HEK293 (cell line): ENCODE measurements at regions not wholly inside any gene's neighbourhood (a gene's known extent, or its start where the extent isn't known, plus 50 kb on each side); places are given as distances from the start of the nearest gene placed in this dataset.

Experiments
- CTCF ChIA-PET: fragments of 350-600 bp; formaldehyde crosslinking; extraction: SDS; loops from one replicate; lab custom pipeline; 2021; ENCODE audit warnings: antibody characterized with exemption; lab: Yijun Ruan, JAX
- POLR2A ChIA-PET: fragments of 300-600 bp; formaldehyde crosslinking; extraction: SDS; loops from one replicate; lab custom pipeline; 2020; ENCODE audit warnings: antibody characterized with exemption, inconsistent platforms; lab: Yijun Ruan, JAX
- H3K27ac ChIP-seq: fragments of 200-500 bp; sonication (Bioruptor generic); 2 replicates; pipeline ENCODE4 v1.5.1; 2014; ENCODE audit warnings: low read depth, low read length, control low read depth, inconsistent platforms; ENCODE audit errors: extremely low read depth
- H3K36me3 ChIP-seq, 2 experiments: fragments of 200-500 bp in 1 of 2; sonication (Bioruptor generic) in 1 of 2; 1 replicate in 1 of 2; 2 replicates in 1 of 2; pipeline ENCODE4 v1.5.1; 2014 to 2017; ENCODE audit warnings: inconsistent platforms in 2 of 2, low read length in 2 of 2; ENCODE audit not compliant: control insufficient read depth in 2 of 2, insufficient read depth in 1 of 2
- H3K4me1 ChIP-seq: fragments of 200-500 bp; sonication (Bioruptor generic); 2 replicates; pipeline ENCODE4 v1.5.1; 2014; ENCODE audit warnings: mild to moderate bottlenecking, low read length, inconsistent platforms; ENCODE audit not compliant: control insufficient read depth, insufficient read depth
- H3K4me3 ChIP-seq: 2 replicates; pipeline ENCODE4 v1.5.1; 2011; ENCODE audit warnings: low read depth, mild to moderate bottlenecking, control low read depth, low read length, moderate library complexity
- H3K9me3 ChIP-seq: fragments of 200-500 bp; sonication (Bioruptor generic); 2 replicates; pipeline ENCODE4 v1.5.1; 2014; ENCODE audit warnings: low read depth, low read length, inconsistent platforms; ENCODE audit not compliant: control insufficient read depth, insufficient read depth
- BCL11A ChIP-seq: fragments of 450-650 bp; formaldehyde crosslinking; IDR thresholded peaks from 2 replicates; pipeline ENCODE4 v1.5.1; 2016; ENCODE audit warnings: low read depth, missing biosample characterization, missing genetic modification characterization
- BCL11B ChIP-seq: fragments of 450-650 bp; formaldehyde crosslinking; IDR thresholded peaks from 2 replicates; pipeline ENCODE4 v1.5.1; 2016; ENCODE audit warnings: low read depth, missing biosample characterization, missing genetic modification characterization
- REST ChIP-seq: fragments of 450-650 bp; formaldehyde crosslinking; IDR thresholded peaks from 2 replicates; pipeline ENCODE4 v1.5.1; 2016; ENCODE audit warnings: missing biosample characterization, missing genetic modification characterization
- SALL2 ChIP-seq: fragments of 450-650 bp; formaldehyde crosslinking; IDR thresholded peaks from 2 replicates; pipeline ENCODE4 v1.5.0; 2017; ENCODE audit warnings: missing biosample characterization, mild to moderate bottlenecking, missing genetic modification characterization, borderline replicate concordance
- ZBTB44 ChIP-seq: fragments of 450-650 bp; IDR thresholded peaks from 2 replicates; pipeline ENCODE4 v1.5.1; 2018; ENCODE audit warnings: missing biosample characterization, mild to moderate bottlenecking, missing genetic modification characterization
- ZNF138 ChIP-seq: fragments of 450-650 bp; formaldehyde crosslinking; IDR thresholded peaks from 2 replicates; pipeline ENCODE4 v1.5.1; 2016; ENCODE audit warnings: missing biosample characterization, missing genetic modification characterization, borderline replicate concordance
- ZNF23 ChIP-seq: fragments of 450-650 bp; formaldehyde crosslinking; IDR thresholded peaks from 2 replicates; pipeline ENCODE4 v1.5.1; 2016; ENCODE audit warnings: missing biosample characterization, missing genetic modification characterization, borderline replicate concordance
- ZNF280C ChIP-seq: fragments of 450-650 bp; formaldehyde crosslinking; IDR thresholded peaks from 2 replicates; pipeline ENCODE4 v1.5.1; 2016; ENCODE audit warnings: missing biosample characterization, missing genetic modification characterization
- ZNF530 ChIP-seq: fragments of 450-650 bp; formaldehyde crosslinking; IDR thresholded peaks from 2 replicates; pipeline ENCODE4 v1.5.1; 2016; ENCODE audit warnings: low read depth, missing biosample characterization, missing genetic modification characterization
- ZNF544 ChIP-seq: fragments of 450-650 bp; formaldehyde crosslinking; IDR thresholded peaks from 2 replicates; pipeline ENCODE4 v1.5.0; 2017; ENCODE audit warnings: missing biosample characterization, missing genetic modification characterization
- ZNF558 ChIP-seq: fragments of 450-650 bp; formaldehyde crosslinking; IDR thresholded peaks from 2 replicates; pipeline ENCODE4 v1.5.1; 2016; ENCODE audit warnings: missing biosample characterization, missing genetic modification characterization
- ZNF701 ChIP-seq: fragments of 450-650 bp; formaldehyde crosslinking; IDR thresholded peaks from 2 replicates; pipeline ENCODE4 v1.5.1; 2016; ENCODE audit warnings: missing biosample characterization, missing genetic modification characterization
- ZNF785 ChIP-seq: fragments of 450-650 bp; formaldehyde crosslinking; IDR thresholded peaks from 2 replicates; pipeline ENCODE4 v1.5.1; 2016; ENCODE audit warnings: missing biosample characterization, missing genetic modification characterization
- TF ChIP-seq, protein P1 (sequence below): fragments of 450-650 bp; formaldehyde crosslinking; IDR thresholded peaks from 2 replicates; pipeline ENCODE4 v1.5.1; 2017; ENCODE audit warnings: missing biosample characterization, mild to moderate bottlenecking, missing genetic modification characterization, moderate library complexity
- TF ChIP-seq, protein P2 (sequence below): fragments of 450-650 bp; formaldehyde crosslinking; IDR thresholded peaks from 2 replicates; pipeline ENCODE4 v1.5.1; 2016; ENCODE audit warnings: missing biosample characterization, missing genetic modification characterization
- TF ChIP-seq, protein P3 (sequence below): fragments of 450-650 bp; formaldehyde crosslinking; IDR thresholded peaks from 2 replicates; pipeline ENCODE4 v1.5.1; 2016; ENCODE audit warnings: missing biosample characterization, missing genetic modification characterization
- TF ChIP-seq, protein P4 (sequence below): fragments of 450-650 bp; formaldehyde crosslinking; IDR thresholded peaks from 2 replicates; pipeline ENCODE4 v1.5.1; 2017; ENCODE audit warnings: missing biosample characterization, missing genetic modification characterization

- TF ChIP-seq REST: no peak
- TF ChIP-seq ZBTB44 (tag by site-specific recombination): no peak
- no peak for TF ChIP-seq SALL2
- no peak for TF ChIP-seq BCL11A (tag by site-specific recombination)
- TF ChIP-seq ZNF785 (tag by site-specific recombination): no peak
- TF ChIP-seq BCL11B (tag by site-specific recombination): no peak
- TF ChIP-seq ZNF138 (tag by site-specific recombination): no peak
- no peak for TF ChIP-seq ZNF544 (tag by site-specific recombination)
- no peak for TF ChIP-seq ZNF558
- TF ChIP-seq, protein P1, sequence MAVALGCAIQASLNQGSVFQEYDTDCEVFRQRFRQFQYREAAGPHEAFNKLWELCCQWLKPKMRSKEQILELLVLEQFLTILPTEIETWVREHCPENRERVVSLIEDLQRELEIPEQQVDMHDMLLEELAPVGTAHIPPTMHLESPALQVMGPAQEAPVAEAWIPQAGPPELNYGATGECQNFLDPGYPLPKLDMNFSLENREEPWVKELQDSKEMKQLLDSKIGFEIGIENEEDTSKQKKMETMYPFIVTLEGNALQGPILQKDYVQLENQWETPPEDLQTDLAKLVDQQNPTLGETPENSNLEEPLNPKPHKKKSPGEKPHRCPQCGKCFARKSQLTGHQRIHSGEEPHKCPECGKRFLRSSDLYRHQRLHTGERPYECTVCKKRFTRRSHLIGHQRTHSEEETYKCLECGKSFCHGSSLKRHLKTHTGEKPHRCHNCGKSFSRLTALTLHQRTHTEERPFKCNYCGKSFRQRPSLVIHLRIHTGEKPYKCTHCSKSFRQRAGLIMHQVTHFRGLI: no peak
- TF ChIP-seq ZNF23 (tag by site-specific recombination): no peak
- H3K36me3 ChIP-seq: no peaks in the 10 kb centered on the region
- no peaks in the 10 kb centered on the region for H3K9me3 ChIP-seq
- POLR2A ChIA-PET: no interaction called here
- H3K4me1 ChIP-seq: no peaks in the 10 kb centered on the region
- no peak overlapping the region for H3K27ac ChIP-seq
- CTCF ChIA-PET: interaction anchor here (1.0 kb wide), 1 partner anchor 31 kb away, joined by 3 read pairs; no protein-coding TSS in a partner anchor
- H3K4me3 ChIP-seq: no peak overlapping the region
Observed at GRCh38 chr3:40615918-40616819, 91.4 kb downstream of the ZNF621 start.

DNA sequence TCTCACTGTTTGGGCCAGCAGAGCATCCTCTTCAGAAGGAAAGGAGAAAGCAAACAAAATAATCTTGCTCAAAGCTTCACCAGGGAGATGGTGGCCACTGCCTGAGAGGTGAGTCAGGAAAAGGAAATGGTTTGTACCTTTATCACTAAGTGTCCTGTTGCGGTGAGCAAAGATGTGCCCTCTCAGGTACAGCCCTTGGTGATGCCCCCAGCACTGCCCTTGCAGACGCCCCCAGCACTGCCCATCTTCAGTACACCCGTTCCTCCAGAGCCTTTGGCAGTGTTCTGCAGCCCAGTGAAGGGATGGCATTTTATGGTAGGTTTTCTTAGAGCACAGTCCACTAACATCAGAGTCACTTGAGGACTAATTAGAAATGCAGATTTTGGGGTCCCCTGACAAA is 92.3 kb downstream of the ZNF621 start:
- Histone ChIP-seq H3K4me3 (no peak overlapping the region), H3K4me1 (no peaks in the 10 kb centered on the region), H3K36me3 (no peaks in the 10 kb centered on the region), H3K27ac (no peak overlapping the region), H3K9me3 (no peaks in the 10 kb centered on the region)
- ChIA-PET POLR2A (no interaction called here), CTCF (interaction anchor here (0.6 to 1.0 kb wide), 4 partner anchors 32 to 295 kb away, joined by 3 read pairs; no protein-coding TSS in a partner anchor)
- no peak for TF ChIP-seq ZNF530 (tag by site-specific recombination)
- no peak for TF ChIP-seq ZNF701 (tag by site-specific recombination)
- no peak for TF ChIP-seq ZNF280C (tag by site-specific recombination)
- TF ChIP-seq, protein P2, sequence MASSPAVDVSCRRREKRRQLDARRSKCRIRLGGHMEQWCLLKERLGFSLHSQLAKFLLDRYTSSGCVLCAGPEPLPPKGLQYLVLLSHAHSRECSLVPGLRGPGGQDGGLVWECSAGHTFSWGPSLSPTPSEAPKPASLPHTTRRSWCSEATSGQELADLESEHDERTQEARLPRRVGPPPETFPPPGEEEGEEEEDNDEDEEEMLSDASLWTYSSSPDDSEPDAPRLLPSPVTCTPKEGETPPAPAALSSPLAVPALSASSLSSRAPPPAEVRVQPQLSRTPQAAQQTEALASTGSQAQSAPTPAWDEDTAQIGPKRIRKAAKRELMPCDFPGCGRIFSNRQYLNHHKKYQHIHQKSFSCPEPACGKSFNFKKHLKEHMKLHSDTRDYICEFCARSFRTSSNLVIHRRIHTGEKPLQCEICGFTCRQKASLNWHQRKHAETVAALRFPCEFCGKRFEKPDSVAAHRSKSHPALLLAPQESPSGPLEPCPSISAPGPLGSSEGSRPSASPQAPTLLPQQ: no peak
- TF ChIP-seq, protein P3, sequence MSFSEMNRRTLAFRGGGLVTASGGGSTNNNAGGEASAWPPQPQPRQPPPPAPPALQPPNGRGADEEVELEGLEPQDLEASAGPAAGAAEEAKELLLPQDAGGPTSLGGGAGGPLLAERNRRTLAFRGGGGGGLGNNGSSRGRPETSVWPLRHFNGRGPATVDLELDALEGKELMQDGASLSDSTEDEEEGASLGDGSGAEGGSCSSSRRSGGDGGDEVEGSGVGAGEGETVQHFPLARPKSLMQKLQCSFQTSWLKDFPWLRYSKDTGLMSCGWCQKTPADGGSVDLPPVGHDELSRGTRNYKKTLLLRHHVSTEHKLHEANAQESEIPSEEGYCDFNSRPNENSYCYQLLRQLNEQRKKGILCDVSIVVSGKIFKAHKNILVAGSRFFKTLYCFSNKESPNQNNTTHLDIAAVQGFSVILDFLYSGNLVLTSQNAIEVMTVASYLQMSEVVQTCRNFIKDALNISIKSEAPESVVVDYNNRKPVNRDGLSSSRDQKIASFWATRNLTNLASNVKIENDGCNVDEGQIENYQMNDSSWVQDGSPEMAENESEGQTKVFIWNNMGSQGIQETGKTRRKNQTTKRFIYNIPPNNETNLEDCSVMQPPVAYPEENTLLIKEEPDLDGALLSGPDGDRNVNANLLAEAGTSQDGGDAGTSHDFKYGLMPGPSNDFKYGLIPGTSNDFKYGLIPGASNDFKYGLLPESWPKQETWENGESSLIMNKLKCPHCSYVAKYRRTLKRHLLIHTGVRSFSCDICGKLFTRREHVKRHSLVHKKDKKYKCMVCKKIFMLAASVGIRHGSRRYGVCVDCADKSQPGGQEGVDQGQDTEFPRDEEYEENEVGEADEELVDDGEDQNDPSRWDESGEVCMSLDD (tag by site-specific recombination): no peak
- TF ChIP-seq, protein P4, sequence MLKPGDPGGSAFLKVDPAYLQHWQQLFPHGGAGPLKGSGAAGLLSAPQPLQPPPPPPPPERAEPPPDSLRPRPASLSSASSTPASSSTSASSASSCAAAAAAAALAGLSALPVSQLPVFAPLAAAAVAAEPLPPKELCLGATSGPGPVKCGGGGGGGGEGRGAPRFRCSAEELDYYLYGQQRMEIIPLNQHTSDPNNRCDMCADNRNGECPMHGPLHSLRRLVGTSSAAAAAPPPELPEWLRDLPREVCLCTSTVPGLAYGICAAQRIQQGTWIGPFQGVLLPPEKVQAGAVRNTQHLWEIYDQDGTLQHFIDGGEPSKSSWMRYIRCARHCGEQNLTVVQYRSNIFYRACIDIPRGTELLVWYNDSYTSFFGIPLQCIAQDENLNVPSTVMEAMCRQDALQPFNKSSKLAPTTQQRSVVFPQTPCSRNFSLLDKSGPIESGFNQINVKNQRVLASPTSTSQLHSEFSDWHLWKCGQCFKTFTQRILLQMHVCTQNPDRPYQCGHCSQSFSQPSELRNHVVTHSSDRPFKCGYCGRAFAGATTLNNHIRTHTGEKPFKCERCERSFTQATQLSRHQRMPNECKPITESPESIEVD: no peak
